ENCODE measurements at regions not wholly inside any gene's neighbourhood (a gene's known extent, or its start where the extent isn't known, plus 50 kb on each side); places are given as distances from the start of the nearest gene placed in this dataset.

- DNase-seq, result peak; percentile 49 to 68
- TF ChIP-seq POLR2A (IDR thresholded peaks at IDR 0.05; ENCODE audit: low read length) (no peak), GATA1 (IDR thresholded peaks at IDR 0.05; ENCODE audit: low read depth, low read length) (no peak)
These were observed 56.1 kb upstream of the SLC35G4 start for GRCh38 chr18:11553098-11553940.

DNA sequence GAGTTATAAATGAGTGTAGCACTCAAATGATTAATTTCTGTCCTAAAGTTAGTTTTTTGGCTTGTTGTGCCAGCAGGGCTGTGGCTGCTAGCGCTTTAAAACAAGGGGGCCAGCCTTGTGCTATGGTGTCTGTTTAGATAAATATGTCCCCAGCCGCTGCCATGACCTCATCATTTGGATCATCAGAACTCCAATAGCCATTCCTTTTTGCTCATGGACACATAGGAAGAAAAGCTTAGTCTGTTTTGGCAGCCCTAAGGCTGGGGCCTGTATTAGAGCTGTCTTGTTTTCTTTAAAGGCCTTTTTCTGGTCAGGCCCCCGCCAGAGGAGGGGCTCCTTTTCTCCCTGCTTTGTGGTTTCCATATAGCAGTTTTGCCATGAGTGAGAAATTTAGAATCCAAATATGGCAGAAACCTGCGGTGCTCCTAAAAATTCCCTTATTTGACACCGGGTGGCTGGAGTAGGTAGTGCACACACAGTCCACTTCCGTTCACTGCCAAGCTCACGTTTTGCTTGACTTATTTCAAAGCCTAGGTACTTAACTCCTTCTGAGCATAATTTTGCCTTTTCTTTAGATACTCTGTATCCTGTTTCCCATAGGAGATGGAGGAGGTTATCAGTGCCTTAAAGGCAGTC, 60.4 kb upstream of the SLC35G4 start:
- DNase-seq, result no peak
- no peak for TF ChIP-seq GATA1 (IDR thresholded peaks at IDR 0.05; ENCODE audit: low read depth, low read length)
- TF ChIP-seq POLR2A (IDR thresholded peaks at IDR 0.05; ENCODE audit: low read length), result no peak

GRCh38 chr18:11548396-11548795, 61.0 kb upstream of the SLC35G4 start:
- no peak for DNase-seq
- TF ChIP-seq POLR2A (IDR thresholded peaks at IDR 0.05; ENCODE audit: low read length) (no peak), GATA1 (IDR thresholded peaks at IDR 0.05; ENCODE audit: low read depth, low read length) (no peak)

DNA sequence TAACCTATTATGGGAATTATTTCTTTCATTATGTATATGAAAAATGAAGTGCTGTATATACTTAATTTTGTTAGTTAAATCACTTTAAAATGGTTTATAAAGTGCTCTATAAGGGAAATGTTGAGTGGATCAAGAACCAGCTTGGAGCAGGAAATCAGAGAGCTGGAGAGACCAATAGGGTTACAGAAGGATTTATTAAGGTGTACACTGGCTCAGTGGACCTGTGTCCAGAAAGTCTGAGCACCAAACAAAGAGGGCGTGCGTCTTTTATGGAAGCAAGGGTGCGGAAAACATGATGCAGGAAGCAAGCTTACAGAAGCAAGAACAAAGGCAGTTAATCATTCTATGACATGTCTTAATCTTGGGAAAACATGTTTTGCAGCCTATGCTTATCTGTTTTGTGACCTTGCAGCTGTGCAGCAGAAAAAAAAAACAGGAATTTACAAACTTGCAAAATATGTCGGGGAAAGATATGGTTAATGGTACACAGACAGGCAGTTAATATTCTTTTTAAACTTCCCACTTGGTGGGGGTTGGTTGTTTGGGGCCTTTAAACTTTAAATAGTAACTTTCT, 65.2 kb upstream of the SLC35G4 start:
- TF ChIP-seq POLR2A (IDR thresholded peaks at IDR 0.05; ENCODE audit: low read length) (no peak), GATA1 (IDR thresholded peaks at IDR 0.05; ENCODE audit: low read depth, low read length) (no peak)
- peak; percentile 9 to 16 for DNase-seq

DNA sequence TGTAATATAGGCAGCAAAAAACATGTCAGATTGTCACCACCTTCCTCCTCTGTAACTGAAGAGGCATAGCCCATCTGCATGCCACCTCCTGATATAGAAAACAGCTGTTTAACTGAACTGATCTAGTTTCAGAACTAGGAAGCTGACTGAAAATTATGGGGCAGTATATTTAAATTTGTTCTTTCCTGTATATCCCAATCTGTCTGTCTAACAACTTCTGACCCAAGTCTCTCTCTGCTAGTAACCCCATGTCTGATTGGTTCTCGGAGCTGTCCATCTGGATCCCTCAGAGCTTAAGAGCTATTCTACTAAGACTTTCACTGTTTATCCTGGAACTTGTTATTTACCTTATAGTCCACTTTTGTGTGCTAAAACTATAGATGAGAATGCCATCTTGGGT, 68.2 kb upstream of the SLC35G4 start:
- DNase-seq, result no peak
- no peak for TF ChIP-seq GATA1 (IDR thresholded peaks at IDR 0.05; ENCODE audit: low read depth, low read length)

GRCh38 chr18:11533942-11534496, 75.4 kb upstream of the SLC35G4 start:
- no peak for DNase-seq
- no peak for TF ChIP-seq POLR2A (IDR thresholded peaks at IDR 0.05; ENCODE audit: low read length)
- TF ChIP-seq GATA1 (IDR thresholded peaks at IDR 0.05; ENCODE audit: low read depth, low read length), result no peak

- DNase-seq, result no peak
- TF ChIP-seq GATA1 (IDR thresholded peaks at IDR 0.05; ENCODE audit: low read depth, low read length) (no peak), POLR2A (IDR thresholded peaks at IDR 0.05; ENCODE audit: low read length) (no peak)
These were observed 75.9 kb upstream of the SLC35G4 start for GRCh38 chr18:11533513-11533890.

DNA sequence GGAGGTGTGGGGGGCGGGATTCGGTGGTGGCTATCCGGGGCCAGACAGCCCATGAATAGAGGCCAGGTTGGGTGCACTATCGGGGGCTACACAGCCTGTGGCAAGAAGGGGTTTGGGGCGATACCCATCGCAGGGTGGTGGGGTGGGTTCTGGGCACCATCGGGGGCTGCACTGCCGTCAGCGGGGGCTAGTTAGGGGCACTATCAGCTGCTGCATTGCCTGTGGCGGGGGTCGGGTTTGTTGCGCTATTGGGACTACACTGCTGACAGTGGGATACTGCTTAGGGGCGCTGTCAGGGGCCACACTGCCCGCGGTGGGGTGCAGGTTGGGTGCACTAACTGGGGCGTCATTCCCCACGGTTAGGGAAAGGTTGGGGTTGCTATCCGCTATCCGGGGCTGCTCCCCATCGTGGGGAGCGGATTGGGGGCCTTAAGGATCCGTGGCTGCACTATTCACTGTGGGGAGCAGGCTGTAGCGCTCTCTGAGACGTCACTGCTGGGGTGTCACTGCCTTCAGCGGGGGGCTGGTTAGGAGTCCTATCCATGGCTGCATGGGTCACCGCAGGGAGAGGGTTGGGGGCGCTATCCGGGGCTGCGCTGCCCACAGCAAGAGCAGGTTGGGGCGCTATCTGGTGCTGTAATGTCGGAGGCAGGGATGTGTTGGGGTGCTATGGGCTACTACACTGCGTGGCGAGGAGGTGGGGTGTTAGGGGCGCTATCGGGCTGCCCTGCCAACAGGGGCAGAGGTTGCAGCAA, 76.5 kb upstream of the SLC35G4 start:
- TF ChIP-seq POLR2A (IDR thresholded peaks at IDR 0.05; ENCODE audit: low read length), result no peak
- TF ChIP-seq GATA1 (IDR thresholded peaks at IDR 0.05; ENCODE audit: low read depth, low read length), result no peak
- no peak for DNase-seq

- DNase-seq, result no peak
These were observed 80.3 kb upstream of the SLC35G4 start for GRCh38 chr18:11529081-11529480.

DNA sequence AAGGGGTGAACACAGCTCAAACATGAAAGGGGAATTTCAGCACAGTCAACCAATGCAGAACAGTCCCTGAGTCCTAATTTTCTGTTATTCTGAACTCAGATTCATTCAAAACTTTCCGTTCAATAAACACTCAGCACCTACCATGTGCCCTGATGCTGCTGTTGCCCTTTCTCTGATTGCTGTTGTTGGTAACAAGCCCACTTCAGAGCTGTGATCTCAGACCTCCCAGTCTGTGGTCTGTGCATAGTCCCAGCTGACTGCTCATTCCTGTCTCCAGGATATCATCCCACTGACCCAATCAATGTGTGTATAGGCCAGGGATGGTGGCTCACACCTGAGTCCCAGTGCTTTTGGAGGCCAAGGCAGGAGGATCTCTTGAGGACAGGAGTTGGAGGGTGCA, 82.7 kb upstream of the SLC35G4 start:
- no peak for DNase-seq
- TF ChIP-seq GATA1 (IDR thresholded peaks at IDR 0.05; ENCODE audit: low read depth, low read length) (no peak), POLR2A (IDR thresholded peaks at IDR 0.05; ENCODE audit: low read length) (no peak)

More at GRCh38 chr18:11529081-11529480, 80.3 kb upstream of the SLC35G4 start:
- TF ChIP-seq GATA1 (IDR thresholded peaks at IDR 0.05; ENCODE audit: low read depth, low read length) (no peak), POLR2A (IDR thresholded peaks at IDR 0.05; ENCODE audit: low read length) (no peak)

GRCh38 chr18:11523804-11524203, 85.6 kb upstream of the SLC35G4 start:
- DNase-seq, result no peak
- no peak for TF ChIP-seq GATA1 (IDR thresholded peaks at IDR 0.05; ENCODE audit: low read depth, low read length)

- TF ChIP-seq POLR2A (IDR thresholded peaks at IDR 0.05; ENCODE audit: low read length) (no peak), GATA1 (IDR thresholded peaks at IDR 0.05; ENCODE audit: low read depth, low read length) (no peak)
- no peak for DNase-seq
These were observed 86.4 kb upstream of the SLC35G4 start for GRCh38 chr18:11522992-11523391.

- TF ChIP-seq GATA1 (IDR thresholded peaks at IDR 0.05; ENCODE audit: low read depth, low read length), result no peak
- TF ChIP-seq POLR2A (IDR thresholded peaks at IDR 0.05; ENCODE audit: low read length), result no peak
- no peak for DNase-seq
These were observed 87.5 kb upstream of the SLC35G4 start for GRCh38 chr18:11521853-11522252.

GRCh38 chr18:11520536-11520935, 88.9 kb upstream of the SLC35G4 start:
- DNase-seq, result no peak
- TF ChIP-seq POLR2A (IDR thresholded peaks at IDR 0.05; ENCODE audit: low read length), result no peak
- no peak for TF ChIP-seq GATA1 (IDR thresholded peaks at IDR 0.05; ENCODE audit: low read depth, low read length)
